SHP77 (cell line): ENCODE measurements at regions not wholly inside any gene's neighbourhood (a gene's known extent, or its start where the extent isn't known, plus 50 kb on each side); places are given as distances from the start of the nearest gene placed in this dataset.
"Not testable (repeated sequence)": the region's sequence is repeated elsewhere in the genome, so short reads cannot be mapped to it uniquely, and the experiment has no call there.

Source experiments
- DNase-seq, 2 experiments: peaks; one replicate each; lab custom pipeline; 2025; lab: John Stamatoyannopoulos, UW

DNA sequence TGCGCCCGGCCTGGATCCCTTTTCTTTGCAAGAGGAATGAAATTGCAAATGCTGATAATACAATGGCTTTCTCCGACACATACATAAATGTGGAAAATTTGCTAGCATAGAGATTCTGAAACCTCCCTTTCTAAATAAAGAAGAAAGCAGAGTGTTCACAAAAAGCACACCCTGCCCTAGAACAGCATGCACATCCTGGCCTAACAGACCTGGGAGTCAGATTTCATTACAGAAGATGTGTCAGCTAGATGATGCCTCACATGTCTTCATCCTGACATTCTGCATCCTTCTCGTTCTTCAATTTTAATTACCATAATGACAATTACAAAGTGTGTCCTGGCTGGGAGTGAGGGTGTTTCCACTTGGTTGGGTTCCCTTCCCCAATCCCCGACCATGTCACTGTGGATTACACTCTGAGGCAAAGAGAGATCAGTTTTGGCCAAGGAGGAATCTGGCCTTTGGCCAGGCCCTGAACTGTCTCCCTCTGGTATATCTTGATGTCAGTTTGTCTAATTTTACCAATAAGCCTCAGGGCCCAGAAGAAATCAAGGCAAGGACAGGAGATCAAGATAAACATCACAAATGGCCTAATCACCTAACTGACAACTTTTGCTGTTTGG is 104.9 kb upstream of the SPATA12 start:
- no peak for DNase-seq

DNA sequence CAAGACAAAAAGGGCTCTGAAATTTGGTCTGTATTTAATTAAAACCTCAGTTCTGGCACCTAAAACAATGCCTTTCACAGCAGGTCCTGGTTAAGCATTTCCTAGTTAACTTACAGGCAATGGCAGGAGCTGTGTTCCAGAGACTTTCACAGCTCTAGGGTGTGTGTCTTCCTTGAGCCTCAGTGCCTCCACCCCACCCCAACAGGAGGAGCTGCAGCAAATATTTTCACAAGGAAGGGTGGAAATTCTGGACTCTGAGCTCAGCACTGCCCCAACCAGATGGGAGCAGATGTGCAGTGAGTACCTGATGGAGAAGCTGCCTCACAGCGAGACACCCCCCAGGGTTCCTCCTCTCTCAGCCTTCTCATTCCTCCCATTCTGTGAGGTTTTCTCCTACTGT is 106.3 kb upstream of the SPATA12 start:
- no peak for DNase-seq

DNA sequence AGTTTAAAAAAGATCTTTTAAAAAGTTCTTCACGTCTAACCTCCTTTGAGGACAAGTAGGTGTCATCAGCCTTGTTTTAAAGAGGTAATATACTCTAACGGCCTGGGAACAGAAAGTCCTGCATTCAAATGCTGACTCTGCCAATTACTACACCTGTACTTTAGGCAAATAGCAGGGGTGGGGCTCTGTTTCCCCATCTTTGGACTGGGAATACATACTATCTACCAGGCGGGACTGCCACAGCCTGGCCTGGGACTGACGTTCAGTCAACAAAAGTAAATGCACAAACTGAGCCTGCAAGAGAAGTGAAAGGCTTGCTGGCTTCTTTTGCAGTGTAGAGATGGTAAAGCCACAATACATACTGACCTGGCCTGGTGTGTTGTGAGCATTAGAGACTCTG is 107.6 kb upstream of the SPATA12 start:
- DNase-seq: no peak

DNA sequence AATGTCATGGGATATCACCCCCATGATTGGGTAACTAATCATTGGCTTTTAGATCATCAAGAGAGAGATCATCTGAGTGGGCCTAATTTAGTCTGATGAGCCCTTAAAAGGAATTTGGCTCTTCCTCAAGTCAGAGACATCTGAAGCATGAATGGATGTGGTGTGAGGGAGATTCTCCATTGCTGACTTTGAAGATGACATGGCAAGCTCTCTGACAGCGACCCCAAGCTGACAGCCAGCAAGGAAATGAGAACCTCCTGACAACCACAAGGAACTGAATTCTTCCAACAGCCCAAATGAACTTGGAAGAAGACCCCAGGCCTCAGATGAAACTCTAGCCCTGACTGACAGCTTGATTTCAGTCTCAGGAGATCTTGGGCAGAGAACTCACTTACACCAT is 108.4 kb upstream of the SPATA12 start:
- no peak for DNase-seq

DNA sequence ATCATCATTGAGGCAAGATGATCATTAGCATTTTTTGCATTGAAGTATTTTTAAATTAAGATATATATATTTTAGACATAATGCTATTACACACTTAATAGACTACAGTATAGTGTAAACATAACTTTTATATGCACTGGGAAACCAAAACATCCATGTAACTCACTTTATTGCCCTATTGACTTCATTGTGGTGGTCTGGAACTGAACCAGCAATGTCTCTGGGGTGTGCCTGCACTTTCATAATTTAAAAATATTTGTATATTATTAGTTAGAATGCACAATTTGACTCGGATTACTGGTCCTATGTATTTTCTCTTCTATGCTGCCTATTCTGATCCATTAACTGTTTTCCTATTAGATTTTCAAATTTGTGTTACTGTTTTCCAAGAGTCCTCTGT is 109.1 kb upstream of the SPATA12 start:
- DNase-seq: no peak

DNA sequence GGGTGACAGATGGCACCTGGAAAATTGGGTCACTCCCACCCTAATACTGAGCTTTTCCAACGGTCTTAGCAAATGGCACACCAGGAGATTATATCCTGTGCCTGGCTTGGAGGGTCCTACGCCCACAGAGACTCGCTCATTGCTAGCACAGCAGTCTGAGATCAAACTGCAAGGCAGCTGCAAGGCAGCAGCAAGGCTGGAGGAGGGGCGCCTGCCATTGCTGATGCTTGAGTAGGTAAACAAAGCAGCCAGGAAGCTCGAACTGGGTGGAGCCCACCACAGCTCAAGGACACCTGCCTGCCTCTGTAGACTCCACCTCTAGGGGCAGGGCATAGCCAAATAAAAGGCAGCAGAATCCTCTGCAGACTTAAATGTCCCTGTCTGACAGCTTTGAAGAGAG is 115.1 kb upstream of the SPATA12 start:
- DNase-seq: not testable (repeated sequence)

DNA sequence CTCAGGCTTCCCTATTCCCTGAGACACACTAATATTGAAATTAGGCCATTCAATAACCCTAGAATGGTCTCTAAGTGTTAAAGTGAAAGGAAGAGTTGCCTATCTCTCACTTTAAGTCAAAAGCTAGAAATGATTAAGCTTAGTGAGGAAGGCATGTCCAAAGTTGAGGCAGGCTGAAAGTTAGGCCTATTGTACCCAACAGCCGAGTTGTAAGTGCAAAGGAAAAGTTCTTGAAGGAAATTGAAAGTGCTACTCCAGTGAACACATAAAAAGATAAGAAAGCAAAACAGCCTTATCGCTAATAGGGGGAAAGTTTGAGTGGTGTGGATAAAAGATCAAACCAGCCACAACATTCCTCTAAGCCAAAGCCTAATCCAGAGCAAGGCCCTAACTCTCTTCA is 117.9 kb upstream of the SPATA12 start:
- no peak for DNase-seq

DNA sequence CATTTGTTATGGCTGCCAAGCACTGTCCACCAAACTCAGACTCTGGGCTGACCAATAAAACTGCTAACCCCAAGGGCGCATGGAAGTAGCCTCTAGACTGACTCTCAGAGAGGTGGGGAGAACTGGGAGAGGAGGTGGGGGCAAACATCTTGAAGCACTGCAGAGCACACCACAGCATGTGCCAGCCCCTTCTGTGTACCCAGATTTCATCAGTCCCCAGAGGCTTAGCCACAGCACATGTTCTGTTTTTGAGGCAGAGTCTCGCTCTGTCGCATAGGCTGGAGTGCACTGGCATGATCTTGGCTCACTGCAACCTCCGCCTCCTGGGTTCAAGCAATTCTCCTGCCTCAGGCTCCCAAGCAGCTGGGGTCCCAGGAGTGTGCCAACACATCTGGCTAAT is 119.5 kb upstream of the SPATA12 start:
- DNase-seq: no peak

DNA sequence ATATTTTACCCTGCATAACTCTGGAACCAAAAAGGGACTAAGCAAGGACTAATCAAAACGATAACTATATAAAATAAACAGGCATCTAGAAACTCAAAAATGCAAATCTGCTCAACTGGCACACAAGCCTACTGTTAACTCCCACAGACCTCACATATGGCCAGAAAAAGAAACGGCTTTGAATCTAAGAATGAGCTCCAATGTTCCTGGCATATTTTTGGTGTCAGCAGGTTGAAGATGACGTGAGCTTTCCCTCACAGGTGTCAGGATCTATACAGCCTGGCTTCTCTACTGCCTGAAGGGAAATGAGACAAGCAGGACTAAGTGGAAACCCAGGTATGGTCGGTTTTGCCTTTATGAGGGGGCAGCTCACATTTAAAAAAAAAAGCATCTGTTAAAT is 120.1 kb upstream of the SPATA12 start:
- no peak for DNase-seq

DNA sequence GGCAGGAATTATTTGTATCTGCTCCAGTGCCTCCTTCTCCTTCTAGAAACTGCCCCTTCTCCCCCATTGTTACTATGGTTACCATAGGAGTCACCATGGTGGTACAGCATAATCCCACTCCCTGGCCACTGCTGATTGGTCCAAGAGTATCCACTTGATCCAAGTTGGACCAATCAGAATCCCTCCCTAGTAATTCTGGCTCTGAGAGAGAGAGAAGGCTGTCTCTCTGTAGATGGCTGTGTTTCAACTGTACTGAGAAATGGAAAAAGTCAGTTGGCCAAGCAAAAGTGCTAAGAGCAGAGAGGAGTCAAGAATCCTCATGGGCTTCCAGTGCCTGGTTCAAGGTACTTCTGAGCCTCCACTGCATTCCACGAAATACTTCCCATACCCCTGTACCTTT is 120.6 kb upstream of the SPATA12 start:
- DNase-seq: no peak

DNA sequence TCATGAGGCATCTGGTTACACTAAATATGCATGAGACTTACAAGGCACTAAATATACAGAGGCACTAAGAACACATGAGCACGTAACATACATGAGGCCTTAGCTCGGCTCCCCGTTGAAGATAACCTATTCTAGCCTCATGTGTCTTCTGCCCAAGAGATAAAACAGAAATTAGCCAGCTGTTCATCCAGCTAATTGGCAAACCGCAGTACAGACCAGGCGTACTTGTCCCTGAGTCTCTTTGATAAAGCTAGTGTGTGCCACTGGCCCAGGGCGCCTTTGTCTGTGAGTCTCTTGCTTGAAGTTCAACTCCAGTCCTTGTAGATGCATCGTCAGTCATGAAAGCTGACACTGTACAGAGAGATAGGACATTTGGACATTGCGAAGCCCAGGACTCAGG is 121.9 kb upstream of the SPATA12 start:
- no peak for DNase-seq

DNA sequence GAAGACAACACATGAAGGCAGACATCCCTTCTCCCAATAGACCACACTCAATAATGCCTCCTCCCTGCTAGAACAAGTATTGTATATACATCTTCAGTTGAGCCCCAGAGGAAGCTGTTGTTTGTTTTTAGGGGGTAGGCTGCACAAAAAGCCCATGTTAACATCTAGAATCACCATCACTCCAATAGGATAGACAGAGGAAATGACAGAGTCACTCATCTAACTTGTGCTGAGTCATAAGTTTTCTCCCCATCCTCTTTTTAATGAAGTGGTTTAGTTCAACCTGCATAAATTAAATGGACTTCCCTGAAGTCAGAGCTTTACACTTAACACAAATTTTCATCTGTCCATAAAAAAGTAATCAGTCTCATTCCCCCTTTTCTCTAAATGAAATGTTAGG is 122.9 kb upstream of the SPATA12 start:
- DNase-seq: no peak

DNA sequence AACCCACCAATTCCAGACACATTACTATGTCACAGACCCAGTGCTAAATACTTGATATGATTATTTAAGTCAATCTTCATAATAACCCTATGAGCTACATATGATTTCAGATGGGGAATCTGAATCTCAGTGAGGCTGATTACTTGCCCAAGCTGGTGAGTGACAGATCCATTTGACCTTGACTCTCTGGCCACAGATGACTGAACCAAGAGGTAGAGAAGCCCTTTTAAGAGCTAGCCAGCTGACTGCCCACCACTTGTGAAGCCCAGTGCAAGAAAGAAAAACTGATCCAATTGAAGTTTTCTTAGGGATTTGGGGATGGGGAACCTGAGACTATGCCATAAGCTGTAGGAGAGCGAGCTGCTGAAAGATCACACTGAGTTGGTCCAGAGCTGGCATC is 124.7 kb upstream of the SPATA12 start:
- DNase-seq: no peak

DNA sequence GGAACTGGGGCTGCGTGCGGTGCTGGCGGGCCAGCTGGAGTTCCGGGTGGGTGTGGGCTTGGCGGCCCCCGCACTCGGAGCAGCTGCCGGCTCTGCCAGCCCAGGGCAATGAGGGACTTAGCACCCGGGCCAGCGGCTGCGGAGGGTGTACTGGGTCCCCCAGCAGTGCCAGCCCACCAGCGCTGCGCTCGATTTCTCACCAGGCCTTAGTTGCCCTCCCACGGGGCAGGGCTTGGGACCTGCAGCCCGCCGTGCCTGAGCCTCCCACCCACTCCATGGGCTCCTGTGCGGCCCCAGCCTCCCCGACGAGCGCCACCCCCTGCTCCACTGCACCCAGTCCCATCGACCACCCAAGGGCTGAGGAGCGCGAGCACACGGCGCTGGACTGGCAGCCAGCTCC is 126.0 kb upstream of the SPATA12 start:
- not testable (repeated sequence) for DNase-seq

DNA sequence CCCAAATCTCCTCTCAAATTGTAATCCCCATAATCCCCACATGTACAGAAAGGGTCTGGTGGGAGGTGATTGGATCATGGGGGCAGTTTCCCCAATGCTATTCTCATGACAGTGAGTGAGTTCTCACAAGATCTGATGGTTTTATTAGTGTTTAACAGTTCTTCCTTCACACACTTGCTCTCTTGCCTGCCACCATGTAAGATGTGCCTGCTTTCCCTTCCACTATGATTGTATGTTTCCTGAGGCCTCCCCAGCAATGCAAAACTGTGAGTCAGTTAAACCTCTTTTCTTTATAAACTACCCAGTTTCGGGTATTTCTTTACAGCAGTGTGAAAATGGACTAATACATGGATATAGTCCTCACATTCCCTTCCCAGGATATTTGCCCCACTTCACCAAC is 126.7 kb upstream of the SPATA12 start:
- no peak for DNase-seq

DNA sequence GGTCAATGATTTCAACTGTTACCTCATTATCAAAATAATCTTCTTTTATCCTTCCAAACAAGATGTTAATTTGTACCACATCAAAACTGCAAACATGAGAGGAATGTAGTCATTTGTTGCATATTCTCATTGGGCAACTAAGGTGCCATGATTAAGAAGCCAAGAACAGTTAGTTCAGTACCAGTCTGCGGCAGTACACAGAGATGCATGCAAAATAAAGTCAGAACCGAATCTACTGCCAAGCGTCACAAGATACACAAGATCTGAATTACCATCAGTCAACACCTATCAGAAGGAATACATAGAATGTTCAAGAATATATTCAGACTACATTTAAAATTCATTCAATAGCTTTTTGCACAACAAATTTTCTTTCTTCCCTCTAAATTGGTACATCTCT is 127.6 kb upstream of the SPATA12 start:
- no peak for DNase-seq

DNA sequence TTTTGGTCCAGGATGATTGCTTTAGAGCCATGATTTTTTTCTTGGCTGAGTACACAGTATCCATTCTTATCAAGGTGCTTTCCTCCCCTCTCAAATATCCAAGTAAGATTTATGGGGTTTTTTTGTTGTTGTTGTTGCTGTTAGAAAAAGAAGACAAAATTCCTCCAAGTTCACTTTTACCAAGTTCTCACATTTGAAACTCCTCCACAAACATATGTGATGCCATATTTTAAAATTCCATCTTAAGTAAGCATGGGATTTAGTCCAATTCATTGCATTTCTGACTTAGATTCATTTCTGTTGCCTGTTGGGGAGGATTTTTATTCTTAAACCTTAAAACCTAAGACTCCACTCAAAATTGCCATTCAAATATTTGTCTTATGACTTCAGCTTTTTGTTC is 128.6 kb upstream of the SPATA12 start:
- no peak for DNase-seq

DNA sequence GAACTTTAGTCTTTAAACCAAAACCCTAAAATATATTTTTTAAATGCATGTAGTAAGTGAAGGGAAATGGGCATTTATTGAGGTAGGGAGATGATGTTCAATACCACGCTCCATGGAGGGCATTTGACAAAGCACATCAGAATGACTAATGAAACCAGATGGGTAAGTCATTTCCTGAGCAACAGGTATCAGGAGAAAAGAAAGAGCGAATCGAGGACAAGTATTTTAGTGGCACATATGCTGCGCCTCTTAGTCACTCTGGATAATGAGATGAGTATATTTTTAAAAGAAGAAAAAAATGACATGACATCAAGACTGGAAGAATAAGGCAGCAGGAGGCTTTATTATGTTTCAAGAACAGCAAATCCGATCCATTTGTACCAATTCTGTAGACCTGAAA is 129.0 kb upstream of the ARHGEF3 start:
- no peak for DNase-seq

DNA sequence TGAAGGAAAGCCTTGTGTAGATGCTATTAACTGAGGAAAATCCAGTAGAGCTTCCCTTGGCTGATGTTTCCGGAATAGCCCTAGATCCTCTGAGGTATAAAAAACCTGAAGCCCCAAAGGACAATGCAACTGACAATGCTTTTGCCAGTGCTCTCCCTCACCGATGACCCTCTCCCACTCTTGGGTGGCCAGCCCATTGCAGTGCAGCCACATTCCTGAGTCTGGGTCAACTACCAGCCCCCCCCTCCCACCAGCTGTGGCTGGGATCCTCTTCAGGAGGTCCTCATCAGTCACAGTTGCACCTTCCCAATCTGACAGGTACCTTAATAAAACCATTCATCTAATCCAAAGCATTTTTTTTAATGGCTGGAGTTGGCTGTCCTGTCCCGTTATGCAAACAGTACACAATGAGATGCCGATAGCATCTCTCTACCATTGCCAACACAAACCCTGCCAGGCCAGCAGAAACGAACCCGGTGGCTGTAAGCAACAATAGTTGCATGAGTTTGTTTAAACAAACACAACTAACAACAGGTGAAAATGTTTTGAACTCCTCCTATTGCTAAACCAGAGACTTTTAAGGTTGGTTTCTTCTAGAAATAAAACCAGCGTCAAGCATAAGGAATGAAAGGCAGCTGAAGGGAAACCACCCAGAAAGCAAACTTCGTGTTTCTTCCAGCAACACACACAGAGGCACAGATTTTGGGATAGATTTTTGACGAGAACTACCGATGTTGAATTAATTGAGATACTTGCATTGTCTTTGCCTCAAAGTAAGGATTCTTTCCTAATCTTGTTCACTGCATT is 128.3 kb upstream of the ARHGEF3 start:
- DNase-seq: no peak

DNA sequence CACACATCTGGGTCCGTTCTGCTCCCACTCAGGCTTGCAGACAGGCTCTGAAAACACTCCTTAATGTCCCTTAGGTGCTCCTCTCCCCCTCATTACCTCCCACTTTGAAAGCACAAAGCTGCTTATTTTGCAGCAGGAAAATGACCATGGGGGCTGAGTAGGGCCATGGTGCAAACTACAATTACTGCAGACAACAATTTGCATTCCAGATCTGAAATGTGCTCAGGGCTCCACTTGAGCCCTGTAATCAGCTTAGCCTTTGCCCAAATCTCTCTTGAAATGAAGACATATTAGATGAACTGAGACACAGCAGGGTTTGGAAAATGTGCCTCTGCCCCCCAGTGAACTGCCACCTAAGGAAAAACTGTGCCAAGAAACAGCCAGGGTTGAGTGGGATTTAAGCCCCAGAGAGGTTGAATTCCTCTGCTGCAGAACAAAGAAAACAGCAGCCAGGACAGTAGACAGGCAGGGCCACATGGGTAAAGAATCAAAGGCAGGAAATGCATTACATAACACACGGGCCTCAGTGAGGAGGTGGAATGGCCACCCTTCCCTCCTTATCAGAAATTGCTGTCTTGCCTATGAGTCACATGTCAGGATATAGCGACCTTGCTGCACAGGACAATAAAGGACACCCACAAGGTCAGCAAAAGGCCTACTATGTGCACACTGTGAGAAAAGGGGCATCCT is 126.8 kb upstream of the ARHGEF3 start:
- DNase-seq: no peak

DNA sequence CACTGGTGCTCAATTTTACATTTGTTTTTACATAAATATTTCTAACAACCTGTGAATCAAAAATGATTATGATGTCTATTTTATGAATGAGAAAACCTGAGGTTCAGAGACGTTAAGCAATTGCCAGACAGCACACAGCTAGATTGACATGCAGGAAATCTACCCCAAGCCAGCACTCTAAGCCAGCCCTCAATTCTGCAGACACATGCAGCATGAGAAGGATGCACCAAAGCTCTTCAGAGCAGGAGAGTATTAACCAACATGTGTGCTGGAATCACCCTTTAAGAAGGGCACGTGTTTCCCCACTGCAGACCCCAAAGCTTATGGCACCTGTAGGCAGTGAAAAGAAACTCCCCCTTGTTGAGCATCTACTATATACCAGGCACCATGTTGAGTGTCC is 126.1 kb upstream of the ARHGEF3 start:
- no peak for DNase-seq

DNA sequence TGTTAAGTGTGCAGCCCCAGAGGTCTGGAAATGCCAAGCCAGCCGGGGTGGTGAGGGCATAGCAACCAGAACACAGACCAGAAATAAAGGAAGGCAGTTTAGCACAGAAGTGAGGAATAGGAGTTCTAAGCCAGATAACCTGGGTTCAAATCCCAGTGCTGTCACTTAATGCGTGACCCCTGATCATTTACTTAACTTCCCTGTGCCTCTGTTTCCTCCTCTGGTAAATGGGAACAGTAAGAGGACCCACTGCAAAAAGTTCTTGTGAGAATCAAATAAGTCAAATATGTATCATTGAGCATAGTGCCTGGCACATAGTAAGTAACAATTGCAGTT is 125.2 kb upstream of the ARHGEF3 start:
- no peak for DNase-seq

DNA sequence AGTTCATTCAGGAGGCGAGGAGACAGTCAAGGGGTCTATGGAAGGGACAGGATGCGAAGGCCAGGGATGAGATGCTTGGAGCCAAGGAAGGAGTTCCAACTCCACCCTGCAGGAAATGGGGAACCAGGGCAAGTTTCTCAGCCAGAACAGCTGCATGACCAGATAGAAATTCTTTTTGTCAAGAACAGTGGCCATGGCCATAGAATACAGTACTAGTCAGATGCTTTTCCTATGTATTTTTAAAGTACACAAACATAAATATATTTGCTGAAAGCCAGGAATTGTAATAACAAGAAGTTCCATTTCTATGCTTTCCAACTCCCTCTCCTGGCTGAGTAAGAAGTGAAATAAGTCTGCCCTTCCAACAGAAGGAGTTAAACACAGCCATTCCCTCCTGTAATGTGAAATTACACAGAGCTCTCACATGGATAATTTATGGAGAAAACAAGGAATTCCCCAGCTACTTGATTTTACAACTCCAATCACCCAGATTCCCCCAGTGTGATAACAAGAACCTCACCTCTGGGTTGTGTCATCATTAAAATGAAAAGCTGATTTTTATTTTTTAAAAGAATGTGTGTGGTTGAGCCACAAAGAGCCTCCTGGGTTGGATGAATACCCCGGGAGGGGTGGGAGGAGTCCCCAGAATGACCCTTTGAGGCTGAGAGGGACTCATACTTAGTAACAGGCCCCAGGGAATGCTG is 124.6 kb upstream of the ARHGEF3 start:
- DNase-seq: no peak
